ENCODE measurements at regions not wholly inside any gene's neighbourhood (a gene's known extent, or its start where the extent isn't known, plus 50 kb on each side); places are given as distances from the start of the nearest gene placed in this dataset.
"Not testable (repeated sequence)": the region's sequence is repeated elsewhere in the genome, so short reads cannot be mapped to it uniquely, and the experiment has no call there.

DNA sequence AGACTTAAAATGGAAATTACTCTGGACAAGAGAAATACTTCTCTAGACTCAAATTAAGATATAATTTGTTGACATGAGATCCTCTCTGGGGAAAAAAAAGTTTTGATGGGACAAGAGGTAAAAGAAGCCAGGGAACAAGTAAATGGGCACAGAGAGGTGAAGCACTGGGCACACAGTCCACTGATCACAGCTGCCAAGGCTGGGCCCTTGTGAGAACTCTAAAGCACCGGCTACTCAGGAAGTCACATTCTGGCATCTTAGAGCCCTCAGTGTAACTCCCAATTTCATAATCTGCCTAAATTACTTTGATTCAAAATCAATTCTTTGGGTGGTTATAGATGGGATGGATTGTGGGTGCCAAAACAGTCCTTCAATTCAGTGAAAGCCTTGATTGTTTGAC, 123.2 kb upstream of the CACNA2D1 start:
- DNase-seq (ENCODE audit: low read depth in 2 of 2) = no peak

DNA sequence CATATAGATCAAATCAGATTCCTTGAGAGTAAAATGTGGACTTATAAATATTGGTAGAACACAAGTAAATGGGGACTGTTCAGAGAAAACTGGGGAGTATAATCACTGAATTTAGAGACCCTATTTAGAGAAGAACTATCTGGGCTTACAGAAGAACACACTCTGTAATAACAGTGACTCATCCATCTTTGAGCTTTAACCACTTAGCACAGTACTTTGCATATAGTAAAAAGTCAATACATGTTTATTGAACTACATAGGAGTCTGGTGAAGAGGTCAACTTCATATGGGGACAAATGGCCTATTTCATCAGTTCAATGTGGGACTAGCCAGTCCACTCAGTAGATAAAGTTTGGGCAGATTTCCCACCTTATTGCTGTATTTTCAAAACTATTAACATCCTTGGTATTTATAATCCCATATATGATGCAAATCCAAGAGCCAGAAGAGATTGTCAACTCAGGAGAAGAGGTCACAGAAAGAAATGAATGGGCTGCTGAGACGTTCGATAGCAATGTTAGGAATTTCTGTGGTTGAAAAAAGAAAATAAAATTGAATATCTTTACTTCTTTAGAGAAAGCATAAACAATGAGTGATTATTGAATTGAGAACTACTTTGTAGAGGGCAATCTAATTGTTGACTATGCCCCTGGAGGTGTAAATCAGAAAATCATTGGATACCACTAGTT, 119.3 kb upstream of the CACNA2D1 start:
- no peak for DNase-seq (ENCODE audit: low read depth in 2 of 2)

DNA sequence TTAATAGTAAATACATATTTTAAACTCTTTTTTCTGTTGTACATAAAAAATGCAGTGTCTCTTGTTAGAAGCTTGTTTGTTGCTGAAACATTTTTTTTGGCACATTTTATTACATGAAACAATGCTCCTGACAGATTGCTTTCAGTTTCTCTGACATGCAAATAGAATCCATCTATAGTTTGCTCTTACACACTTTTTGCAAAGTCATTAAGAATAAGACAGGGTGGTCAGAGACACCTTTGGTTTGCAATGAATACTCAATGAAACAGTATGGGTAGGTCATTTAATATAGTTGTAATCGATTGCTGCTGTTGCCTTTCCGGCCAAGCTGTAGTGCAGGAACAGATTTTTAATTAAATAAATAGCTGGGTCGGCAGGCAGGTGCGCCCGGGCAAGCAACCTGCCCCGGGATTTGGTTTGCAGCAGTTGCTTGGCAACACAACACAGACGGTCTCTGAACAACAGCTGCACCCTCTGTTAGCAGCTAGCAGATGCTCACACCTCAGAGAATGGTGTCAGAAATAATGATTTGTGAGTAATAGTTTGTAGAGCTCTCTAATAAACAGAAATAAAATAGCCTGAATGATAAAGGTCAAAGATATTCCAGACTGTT, 115.7 kb upstream of the CACNA2D1 start:
- DNase-seq (ENCODE audit: low read depth in 2 of 2) = no peak

DNA sequence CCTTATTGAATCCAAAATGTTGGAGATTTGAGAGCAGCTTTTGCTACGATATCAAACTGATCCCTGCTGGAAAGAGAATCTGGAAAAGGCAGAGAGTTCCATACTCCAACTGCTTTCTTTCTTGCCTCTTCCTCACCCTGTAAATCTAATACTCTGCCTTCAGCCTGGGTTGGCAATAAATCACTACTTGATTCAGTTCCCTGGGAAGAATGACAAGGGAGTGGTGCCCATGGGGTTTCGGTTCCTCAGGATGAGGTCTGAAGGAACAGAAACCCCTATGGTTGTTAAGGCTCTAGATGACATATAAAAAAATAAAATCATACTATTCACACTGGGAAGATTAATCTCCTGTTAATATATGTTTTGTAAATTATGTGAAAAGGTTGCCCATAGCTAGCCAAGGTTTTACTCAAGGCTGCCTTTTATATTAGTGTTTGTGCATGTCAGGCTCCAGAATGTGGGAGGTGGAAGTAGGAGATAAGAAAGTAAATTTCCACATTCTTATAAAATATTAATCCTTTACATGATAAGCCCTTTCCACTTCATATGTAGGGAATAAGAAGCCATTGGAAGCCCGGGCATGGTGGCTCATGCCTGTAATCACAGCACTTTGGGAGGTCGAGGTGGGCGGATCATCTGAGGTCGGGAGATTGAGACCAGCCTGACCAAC, 106.2 kb upstream of the CACNA2D1 start:
- DNase-seq (ENCODE audit: low read depth in 2 of 2) = no peak

DNA sequence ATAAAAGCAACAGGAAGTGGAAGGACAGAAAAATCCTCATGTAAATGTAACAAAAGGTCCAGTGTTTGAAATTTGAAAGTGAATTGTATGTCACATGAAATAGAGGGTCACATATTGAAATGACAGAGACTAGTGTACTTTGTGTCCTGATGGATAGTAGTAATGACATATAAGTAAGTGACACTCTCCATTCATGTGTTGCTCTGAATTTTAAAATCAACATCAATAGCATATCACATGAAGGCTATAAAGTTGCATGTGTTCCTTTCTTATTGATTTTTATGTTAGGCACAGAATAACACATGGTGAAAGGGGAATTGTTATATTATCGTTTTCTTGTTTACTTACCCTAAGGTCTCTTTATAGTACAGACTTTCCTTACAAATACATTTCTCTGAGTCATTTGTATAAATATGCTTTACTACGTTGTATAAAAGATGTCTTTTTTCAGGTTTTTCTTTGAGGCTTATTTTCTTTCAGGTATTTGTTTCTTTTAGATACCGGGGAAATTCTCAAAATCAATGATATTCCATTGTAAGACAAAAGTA, 104.6 kb upstream of the CACNA2D1 start:
- DNase-seq (ENCODE audit: low read depth in 2 of 2) = no peak

DNA sequence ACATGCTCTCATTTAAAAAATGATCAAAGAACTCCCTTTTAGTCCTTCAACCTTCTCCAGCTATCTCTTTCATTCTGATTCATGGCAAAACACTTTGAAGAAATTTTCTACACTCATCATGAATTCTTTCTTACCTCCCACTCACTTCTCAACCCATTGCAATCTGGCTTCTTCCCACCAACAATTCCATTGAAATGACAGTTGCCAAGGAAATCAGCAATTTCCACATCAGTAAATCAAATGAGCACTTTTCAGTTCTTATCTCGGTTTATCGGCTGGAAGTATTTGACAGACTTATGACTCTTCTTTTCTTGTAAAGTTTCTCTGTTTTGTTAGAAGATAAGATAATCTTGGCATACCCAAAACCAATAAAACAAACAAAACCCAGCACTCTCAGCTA, 99.1 kb upstream of the CACNA2D1 start:
- DNase-seq (ENCODE audit: low read depth in 2 of 2) = no peak

DNA sequence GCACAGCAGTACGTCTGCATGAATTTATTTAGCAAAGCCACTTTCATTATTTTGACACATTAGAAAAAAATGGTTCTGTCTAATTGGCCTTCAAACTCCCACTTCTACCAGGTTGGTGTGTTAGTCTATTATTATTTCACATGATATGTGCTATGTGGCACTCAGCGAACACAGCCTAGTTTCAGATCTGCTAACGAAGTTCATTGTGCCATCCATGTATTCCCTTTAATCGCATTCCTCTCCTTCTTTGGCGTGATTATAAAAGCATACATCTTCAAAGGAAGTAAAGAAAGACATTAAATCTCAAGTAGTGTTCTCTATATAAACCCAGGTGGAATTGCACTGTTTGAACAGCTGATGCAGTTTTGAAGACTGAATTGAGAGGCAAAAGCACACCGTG, 96.4 kb upstream of the CACNA2D1 start:
- no peak for DNase-seq (ENCODE audit: low read depth in 2 of 2)

DNA sequence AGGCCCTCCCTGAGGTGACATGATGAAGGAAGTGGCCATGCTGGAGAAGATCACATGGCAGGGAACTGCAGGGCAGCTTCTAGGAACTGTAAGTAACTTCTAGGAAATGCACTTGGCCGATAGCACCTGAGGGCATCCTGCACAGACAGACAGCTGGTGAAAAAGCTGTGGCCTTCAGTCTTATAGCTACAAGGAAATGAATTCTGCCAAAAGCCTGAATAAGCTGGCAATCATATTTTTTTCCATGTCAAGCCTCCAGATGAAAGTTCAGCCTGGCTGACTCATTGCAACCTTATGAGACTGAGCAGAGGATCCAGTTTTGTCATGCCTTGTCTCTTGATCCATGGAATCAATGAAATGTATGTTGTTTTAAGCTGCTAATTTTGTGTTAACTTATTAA, 91.1 kb upstream of the CACNA2D1 start:
- DNase-seq (ENCODE audit: low read depth in 2 of 2) = no peak

DNA sequence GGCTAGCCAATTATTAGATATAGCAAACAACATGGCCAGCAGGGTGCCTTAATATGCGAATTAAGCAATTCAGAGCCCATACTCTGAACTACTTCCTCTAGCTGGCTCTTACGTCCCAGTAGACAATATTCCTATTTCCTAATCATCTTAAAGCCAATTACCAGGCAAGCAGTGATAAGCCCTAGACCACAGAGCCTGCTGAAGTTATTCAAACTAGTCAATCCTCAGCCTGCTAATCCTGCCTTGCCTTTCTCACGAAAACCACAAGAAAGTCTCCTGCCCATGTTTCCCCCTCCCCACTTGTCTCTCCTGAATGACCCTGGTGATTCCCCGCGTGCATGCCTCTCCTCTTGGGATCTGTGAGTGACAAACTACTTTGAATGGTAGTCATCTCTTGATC, 86.8 kb upstream of the CACNA2D1 start:
- DNase-seq (ENCODE audit: low read depth in 2 of 2) = no peak

DNA sequence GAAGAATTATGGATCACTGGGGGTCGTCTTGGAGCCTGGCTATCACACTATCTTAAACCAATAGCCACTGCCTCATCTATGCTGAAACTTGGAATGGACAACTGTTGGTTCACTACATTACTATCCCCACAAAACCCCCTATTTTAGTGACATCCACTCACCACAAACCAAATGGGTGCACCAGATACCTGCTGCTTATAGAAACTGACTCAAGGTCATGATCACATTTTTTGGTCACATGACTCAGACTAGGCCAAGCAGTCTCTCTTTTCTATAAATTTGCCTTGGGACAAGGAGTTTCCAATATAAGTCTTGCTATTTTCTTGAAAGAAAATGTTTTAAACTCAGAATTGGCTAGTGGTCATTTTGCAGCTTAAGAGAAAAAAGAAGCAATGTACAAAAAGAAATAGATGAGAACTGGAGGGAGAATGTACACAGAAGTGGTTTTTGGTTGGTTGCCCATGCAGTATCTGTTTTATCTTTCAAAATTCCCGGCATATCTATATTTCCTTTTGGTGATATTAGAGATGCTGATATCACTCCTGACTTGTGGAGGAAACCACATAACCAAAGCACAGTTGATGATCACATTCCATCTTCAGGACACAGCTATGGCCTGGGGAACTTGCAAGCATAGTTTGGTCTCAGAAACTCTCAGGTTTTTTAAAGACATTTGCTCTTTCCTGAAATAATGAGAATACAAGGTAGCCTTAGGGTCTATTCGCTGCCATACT, 85.2 kb upstream of the CACNA2D1 start:
- DNase-seq (ENCODE audit: low read depth in 2 of 2) = no peak

DNA sequence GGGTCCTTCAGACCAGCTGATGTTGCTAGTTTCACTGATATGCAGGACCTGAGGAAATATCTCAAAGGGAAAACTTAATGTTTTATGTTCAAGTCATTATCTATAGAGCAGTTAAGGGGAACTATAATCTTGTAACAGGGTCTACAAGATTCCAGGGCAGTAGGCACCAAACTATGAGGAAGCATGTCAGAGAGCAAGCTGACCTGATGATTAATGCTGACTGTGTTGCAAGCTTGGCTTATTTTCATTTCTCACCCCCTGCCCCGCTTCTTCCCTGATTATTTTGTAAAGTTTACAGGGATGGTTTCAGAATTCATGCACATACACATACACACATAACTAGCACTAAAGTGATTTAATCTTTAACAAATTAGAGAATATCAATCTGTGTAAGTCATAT, 84.3 kb upstream of the CACNA2D1 start:
- DNase-seq (ENCODE audit: low read depth in 2 of 2) = no peak

DNA sequence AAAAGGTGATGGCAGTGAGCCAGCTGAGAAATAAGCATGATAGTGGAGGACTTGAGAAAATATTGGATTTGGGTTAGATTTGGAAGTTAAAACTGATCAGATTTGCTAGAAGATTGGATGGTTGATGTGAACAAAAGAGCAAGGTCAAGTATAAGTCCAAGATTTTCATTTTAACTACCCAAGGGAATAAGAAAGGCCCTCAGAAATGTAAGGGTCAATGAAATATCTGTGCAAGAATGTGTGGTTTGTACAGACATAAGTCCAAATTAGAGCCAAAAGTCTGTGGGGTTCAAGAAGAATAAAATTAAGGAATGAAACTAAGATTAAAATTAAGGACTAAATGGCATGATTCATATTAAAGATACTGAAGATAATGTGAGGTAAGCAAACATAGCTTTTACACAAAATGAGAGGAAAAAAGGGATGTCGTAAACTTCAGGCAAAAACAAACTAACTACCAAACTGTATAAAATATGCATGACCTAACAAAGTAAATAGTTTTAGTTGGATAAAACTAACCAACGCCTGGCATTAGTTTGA, 78.4 kb upstream of the CACNA2D1 start:
- DNase-seq (ENCODE audit: low read depth in 2 of 2) = no peak

DNA sequence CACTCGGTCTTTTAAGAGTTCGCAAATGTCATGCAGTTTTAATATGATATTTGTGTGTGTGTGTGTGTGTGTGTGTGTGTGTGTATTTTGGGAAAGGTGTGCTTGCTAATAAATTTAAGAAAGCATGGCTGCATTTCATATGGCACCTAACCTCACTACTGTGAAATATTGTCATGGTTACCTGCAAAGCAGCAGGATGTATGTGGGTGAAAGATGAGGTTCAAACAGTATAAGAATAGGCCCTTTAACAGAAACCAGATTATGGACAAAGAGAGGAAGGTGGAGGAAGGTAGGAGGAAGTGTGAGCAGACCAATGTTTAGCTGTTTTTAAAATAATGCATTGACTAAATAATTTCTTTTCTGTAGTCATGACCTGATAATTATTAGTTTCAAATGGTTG, 73.5 kb upstream of the CACNA2D1 start:
- no peak for DNase-seq (ENCODE audit: low read depth in 2 of 2)

DNA sequence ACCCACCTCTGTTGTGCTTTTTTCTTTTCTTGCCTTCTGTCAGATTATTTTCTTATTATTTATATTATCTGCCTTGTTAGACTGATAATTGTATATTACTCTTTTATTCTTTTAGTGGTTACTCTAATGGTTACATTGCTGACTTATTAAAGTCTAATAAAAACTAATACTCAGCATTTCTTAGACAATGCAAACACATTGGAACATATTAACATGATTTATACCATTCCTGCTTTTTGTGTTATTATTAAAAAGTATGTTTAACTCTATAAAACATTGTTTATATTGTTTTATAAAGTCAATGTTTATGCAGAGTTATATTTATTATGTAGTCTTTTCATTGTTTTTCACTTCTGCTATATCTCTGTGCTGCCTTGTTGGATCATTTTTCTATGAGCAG, 68.0 kb upstream of the CACNA2D1 start:
- DNase-seq (ENCODE audit: low read depth in 2 of 2) = no peak

DNA sequence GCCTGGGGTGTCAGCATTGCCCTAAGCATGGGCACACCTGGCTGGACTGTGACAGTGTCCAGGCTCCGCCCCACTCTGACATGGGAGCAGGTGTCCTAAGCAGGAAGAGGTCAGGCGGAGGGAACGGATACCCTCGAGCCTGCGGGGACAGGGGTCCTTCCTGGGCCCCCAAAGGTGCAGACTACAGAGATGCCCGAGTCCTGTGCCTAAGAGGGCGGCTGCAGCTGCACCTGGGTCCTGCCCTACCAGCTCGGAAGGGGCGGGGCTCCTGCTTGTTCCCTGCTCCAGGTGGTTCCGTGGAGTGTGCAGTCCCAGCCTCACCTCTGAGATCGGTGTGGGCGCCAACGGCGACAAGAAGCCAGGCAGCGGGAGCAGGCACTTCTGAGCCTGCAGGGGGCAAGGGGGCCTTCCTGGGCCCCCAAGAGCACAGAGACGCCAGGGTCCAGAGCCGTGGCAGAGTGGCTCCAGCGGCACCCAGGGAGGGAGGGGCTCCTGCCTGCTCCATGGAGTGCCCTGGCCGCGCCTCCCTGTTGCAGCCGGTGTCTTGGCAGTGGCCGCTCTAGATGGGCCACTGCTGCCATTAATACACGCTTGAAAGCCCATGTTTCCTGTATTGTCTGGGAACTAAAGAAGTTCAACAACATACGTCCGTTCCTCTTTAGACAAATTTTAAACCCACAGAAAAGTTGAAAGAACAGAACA, 64.5 kb upstream of the CACNA2D1 start:
- DNase-seq (ENCODE audit: low read depth in 2 of 2) = no peak

DNA sequence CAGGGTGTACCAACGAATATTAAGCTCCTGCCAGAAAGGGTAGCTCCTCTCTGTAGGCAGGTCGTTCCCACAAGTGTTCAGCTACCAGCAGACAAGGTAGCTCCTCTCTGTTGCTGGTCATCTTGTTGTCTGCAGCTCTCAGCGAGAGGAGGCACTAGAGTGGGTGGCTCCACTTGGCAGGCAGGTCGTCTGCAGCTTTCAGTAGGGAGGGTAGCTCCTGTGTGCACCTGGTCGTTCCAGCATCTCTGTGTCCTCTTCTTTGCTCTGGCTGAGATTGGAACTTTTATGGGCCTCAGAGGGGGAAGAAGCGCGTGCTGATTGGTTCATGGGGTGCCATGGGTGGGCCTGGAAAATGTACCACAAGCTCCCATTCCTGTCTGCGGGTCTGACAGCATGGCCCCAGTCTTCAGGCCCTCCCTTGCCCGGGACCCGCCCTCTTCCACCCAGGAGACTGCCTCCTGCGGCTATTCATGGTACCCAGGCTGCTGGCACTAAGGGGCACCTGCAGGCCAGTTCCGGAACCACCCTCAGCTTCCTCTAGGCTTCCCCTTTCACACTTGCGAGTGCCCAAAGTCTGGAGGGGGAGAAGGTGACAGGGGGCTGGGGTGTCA, 63.9 kb upstream of the CACNA2D1 start:
- DNase-seq (ENCODE audit: low read depth in 2 of 2) = no peak

DNA sequence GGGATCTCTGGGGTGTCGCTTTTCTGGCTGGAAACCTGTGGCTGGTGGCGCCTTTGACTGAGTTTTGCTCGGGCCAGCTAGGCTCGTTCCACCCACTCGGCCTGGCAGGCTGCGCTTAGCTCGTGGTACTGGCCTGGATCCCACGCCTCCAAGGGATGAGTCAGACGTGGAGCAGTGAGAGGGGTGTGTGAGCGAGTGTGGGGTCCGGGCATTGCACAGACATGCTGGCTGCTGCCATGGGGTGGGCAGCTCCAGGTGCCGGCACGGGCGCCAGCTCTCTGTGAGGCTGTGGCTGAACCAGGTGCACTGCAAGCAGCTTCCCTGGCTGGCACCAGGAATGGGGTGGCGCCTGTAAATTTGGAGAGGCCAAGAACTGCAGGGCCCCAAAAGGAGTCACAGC, 63.1 kb upstream of the CACNA2D1 start:
- no peak for DNase-seq (ENCODE audit: low read depth in 2 of 2)

DNA sequence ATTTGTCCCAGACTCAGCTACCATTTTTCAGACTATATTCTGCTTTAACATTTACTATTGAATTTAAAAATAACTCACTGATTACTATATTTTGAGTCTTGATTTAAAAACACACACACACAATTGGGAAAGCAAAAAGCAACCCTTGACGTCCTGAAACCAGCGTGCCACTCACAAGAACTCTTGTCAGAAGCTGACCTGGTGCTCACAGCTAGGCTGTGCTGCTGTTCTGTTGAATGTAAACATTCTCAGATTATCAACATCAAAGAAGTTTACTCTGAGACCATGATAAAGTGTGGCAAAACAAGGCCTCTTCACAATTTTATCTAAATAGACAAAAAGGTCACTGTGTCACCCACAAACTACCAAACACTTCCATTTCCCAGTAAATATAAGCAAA, 62.6 kb upstream of the CACNA2D1 start:
- no peak for DNase-seq (ENCODE audit: low read depth in 2 of 2)

DNA sequence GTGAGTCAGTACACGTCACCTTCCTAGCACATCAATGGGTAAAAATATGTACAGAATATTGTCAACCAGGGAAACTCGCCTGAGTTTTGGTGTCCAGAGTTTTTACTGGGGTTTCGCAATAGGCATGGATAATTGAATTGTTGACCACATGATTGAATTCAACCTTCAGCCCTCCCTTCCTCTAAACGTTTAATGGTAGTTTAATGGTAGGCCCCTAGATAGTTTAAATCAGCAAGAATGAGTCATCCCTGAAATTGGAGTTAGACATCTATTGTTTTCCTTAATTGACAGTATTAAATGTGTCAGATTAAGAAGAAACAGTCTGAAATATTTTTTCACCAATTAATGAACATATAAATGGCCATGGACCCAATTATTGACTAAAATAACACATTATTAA, 57.8 kb upstream of the CACNA2D1 start:
- DNase-seq (ENCODE audit: low read depth in 2 of 2) = no peak

DNA sequence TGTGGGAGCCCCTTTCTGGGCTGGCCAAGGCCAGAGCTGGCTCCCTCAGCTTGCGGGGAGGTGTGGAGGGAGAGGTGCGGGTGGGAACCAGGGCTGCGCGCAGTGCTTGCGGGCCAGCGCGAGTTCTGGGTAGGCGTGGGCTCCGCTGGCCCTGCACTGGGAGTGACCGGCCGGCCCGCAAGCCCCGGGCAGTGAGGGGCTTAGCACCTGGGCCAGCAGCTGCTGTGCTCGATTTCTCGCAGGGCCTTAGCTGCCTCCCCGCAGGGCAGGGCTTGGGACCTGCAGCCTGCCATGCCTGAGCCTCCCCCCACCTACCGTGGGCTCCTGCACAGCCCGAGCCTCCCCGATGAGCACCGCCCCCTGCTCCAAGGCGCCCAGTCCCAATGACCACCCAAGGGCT, 56.0 kb upstream of the CACNA2D1 start:
- DNase-seq (ENCODE audit: low read depth in 2 of 2) = not testable (repeated sequence)

DNA sequence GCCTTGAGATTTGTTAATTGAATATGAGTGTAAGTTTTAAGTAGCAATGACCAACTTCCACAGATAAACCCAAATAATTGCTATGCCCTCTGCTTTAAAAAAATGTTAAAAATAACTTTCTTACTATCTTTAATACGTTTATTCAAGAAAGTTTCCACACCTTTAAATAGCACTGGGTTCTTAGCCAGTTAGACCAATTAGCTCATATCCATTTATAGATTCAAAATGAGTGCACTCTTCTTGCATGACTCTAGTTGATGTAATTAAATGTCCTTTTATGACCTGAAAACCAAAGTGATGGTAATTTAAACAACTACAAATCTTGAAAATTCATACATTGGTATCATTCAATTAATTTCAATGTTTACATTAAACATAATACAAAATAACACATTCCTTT, 50.8 kb upstream of the CACNA2D1 start:
- no peak for DNase-seq (ENCODE audit: low read depth in 2 of 2)

Measured in stimulated activated CD8-positive, alpha-beta memory T cell treated with anti-CD3 and anti-CD28 coated beads, Interleukin-15, amount 100 ng/mL, for 48 hours (primary cell).